Parathyroid adenoma (tissue), 2 donors: ENCODE measurements at regions not wholly inside any gene's neighbourhood (a gene's known extent, or its start where the extent isn't known, plus 50 kb on each side); places are given as distances from the start of the nearest gene placed in this dataset.
"Not testable (repeated sequence)": the region's sequence is repeated elsewhere in the genome, so short reads cannot be mapped to it uniquely, and the experiment has no call there.

Experiments
- H2AFZ ChIP-seq: fragments of 300-600 bp; sonication (generic); one replicate; pipeline ENCODE4 v1.7.0; 2017; ENCODE audit warnings: antibody characterized with exemption, mild to moderate bottlenecking
- H3K27ac ChIP-seq: fragments of 300-600 bp; sonication (generic); one replicate; pipeline ENCODE4 v1.7.0; 2017
- H3K27me3 ChIP-seq: fragments of 300-600 bp; sonication (generic); one replicate; pipeline ENCODE4 v1.7.0; 2017; ENCODE audit warnings: low read length; ENCODE audit not compliant: control insufficient read depth, insufficient read depth
- H3K36me3 ChIP-seq: fragments of 300-600 bp; sonication (generic); one replicate; pipeline ENCODE4 v1.7.0; 2017; ENCODE audit warnings: low read length; ENCODE audit not compliant: control insufficient read depth, insufficient read depth
- H3K4me1 ChIP-seq: fragments of 300-600 bp; sonication (generic); one replicate; pipeline ENCODE4 v1.7.0; 2017; ENCODE audit warnings: control low read depth
- H3K4me2 ChIP-seq: fragments of 300-600 bp; sonication (generic); one replicate; pipeline ENCODE4 v1.7.0; 2017; ENCODE audit warnings: low read length
- H3K4me3 ChIP-seq: fragments of 300-600 bp; sonication (generic); one replicate; pipeline ENCODE4 v1.7.0; 2017; ENCODE audit warnings: low read depth, low read length
- H3K79me2 ChIP-seq: fragments of 300-600 bp; sonication (generic); one replicate; pipeline ENCODE4 v1.7.0; 2017; ENCODE audit warnings: control low read depth
- H3K9ac ChIP-seq: fragments of 300-600 bp; sonication (generic); one replicate; pipeline ENCODE4 v1.7.0; 2017; ENCODE audit warnings: mild to moderate bottlenecking
- H3K9me3 ChIP-seq: fragments of 300-600 bp; sonication (generic); one replicate; pipeline ENCODE4 v1.7.0; 2017; ENCODE audit warnings: low read length; ENCODE audit not compliant: control insufficient read depth
- TF ChIP-seq, protein P1 (sequence below): fragments of 300-600 bp; sonication (generic); IDR thresholded peaks from one replicate; pipeline ENCODE4 v1.7.0; 2017; ENCODE audit warnings: antibody characterized with exemption, mild to moderate bottlenecking
- donor health status: primary hyperparathyroidism.

DNA sequence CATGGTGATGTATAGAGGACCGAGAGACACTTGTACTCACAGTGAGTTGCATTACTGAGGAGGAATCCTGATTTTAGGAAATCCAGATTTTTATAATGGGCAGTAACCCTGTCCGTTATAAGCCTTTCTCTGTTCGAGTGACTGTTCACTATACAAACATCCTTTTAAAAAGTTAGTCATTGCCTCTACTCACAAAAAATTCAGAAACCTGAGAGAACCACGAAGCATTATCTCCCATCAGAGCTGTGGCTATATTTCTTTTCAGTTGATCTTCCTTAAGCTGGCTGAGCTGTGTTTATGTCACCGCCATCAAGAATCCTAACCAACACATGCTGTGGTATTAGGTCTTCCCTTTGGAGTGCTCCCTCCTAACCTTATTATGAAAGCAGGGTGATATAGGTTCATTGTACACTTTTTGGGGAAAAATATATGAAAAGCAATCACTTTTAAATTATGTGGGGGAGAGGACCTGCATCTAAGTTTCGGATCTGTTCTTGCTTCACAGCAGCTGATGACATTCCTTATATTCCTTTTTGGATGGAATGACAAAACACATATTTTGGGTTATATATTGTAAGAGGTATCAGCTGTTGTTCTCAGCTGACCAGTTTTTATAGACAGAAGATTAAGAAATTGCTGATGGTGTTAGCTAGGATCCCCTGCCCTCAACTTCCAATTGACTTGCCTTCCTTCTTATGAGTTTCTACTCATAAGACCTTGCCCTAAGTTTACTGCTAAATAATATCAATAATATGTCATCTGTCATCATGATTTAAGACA is 465.9 kb upstream of the RASGRP1 start:
- no peaks in the 10 kb centered on the region for H3K79me2 ChIP-seq
- H3K27ac ChIP-seq: no peak overlapping the region
- no peak overlapping the region for H3K9ac ChIP-seq
- no peaks in the 10 kb centered on the region for H3K27me3 ChIP-seq
- TF ChIP-seq, protein P1, sequence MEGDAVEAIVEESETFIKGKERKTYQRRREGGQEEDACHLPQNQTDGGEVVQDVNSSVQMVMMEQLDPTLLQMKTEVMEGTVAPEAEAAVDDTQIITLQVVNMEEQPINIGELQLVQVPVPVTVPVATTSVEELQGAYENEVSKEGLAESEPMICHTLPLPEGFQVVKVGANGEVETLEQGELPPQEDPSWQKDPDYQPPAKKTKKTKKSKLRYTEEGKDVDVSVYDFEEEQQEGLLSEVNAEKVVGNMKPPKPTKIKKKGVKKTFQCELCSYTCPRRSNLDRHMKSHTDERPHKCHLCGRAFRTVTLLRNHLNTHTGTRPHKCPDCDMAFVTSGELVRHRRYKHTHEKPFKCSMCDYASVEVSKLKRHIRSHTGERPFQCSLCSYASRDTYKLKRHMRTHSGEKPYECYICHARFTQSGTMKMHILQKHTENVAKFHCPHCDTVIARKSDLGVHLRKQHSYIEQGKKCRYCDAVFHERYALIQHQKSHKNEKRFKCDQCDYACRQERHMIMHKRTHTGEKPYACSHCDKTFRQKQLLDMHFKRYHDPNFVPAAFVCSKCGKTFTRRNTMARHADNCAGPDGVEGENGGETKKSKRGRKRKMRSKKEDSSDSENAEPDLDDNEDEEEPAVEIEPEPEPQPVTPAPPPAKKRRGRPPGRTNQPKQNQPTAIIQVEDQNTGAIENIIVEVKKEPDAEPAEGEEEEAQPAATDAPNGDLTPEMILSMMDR: no peak
- no peak overlapping the region for H3K4me3 ChIP-seq
- peaks cover 2% of the 10 kb centered on the region for H3K4me1 ChIP-seq
- H3K4me2 ChIP-seq: no peak overlapping the region
- H3K9me3 ChIP-seq: no peaks in the 10 kb centered on the region
- H2AFZ ChIP-seq: no peak overlapping the region
- H3K36me3 ChIP-seq: no peaks in the 10 kb centered on the region

DNA sequence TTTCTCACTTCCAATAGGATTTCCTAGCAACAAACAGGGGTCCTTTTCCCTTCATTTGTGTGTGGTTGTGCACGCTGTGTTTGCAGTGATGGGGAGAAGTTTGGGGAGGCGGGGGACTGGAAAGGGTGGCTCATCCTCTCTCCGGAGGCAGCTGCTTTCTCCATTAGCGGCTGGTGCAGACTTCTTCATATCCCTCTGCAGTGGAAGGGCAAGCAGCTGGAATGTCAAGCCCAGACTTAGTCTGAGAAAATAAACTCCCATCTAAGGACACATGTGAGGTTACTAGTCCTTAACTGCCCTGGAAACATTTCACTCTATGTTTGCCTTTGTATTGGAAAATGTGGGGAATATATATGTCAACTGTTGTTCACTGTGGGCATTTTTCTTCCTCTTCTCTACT is 467.0 kb upstream of the RASGRP1 start:
- no peaks in the 10 kb centered on the region for H3K9me3 ChIP-seq
- H3K27me3 ChIP-seq: no peaks in the 10 kb centered on the region
- no peak overlapping the region for H3K4me3 ChIP-seq
- no peak overlapping the region for H3K9ac ChIP-seq
- H3K4me2 ChIP-seq: no peak overlapping the region
- no peaks in the 10 kb centered on the region for H3K4me1 ChIP-seq
- TF ChIP-seq, protein P1: no peak
- H2AFZ ChIP-seq: no peak overlapping the region
- H3K79me2 ChIP-seq: no peaks in the 10 kb centered on the region
- no peak overlapping the region for H3K27ac ChIP-seq
- no peaks in the 10 kb centered on the region for H3K36me3 ChIP-seq

DNA sequence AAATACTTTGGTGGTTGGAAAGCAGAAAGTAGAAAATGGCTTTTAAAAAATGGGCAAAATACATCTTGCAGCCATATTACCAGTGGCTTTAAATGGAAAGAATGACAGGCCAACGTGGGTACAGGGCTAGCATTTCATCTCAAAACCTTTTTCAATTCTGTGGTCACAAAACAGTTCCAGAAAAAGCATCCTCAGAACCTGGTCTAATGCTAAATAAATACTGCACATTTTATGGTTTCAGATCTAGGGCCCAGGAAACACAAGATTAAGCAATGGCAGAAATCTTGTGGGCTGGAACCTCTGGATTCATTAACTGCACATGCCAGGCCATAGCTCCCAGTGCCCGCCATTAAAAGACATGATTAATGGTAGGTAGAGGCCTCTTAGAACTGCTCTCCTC is 470.2 kb upstream of the RASGRP1 start:
- no peaks in the 10 kb centered on the region for H3K9me3 ChIP-seq
- H3K79me2 ChIP-seq: no peaks in the 10 kb centered on the region
- no peak overlapping the region for H3K9ac ChIP-seq
- no peak overlapping the region for H2AFZ ChIP-seq
- H3K4me1 ChIP-seq: no peaks in the 10 kb centered on the region
- TF ChIP-seq, protein P1: no peak
- no peaks in the 10 kb centered on the region for H3K36me3 ChIP-seq
- H3K27ac ChIP-seq: no peak overlapping the region
- H3K27me3 ChIP-seq: no peaks in the 10 kb centered on the region
- no peak overlapping the region for H3K4me2 ChIP-seq
- no peak overlapping the region for H3K4me3 ChIP-seq

DNA sequence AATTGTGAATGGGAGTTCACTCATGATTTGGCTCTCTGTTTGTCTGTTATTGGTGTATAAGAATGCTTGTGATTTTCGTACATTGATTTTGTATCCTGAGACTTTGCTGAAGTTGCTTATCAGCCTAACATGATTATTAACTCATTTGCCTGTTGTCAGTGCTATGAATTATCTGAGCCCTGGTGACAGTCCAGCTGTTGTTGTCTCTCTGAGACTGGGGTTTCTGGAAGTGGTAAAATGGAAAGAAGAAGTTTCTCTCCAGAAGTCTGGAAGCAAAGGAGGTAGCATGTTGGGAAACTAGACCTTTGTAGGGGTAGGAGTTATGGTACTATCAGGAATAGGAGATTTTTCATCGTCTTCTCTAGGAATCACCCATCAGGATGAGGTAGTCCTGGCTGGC is 473.0 kb upstream of the RASGRP1 start:
- not testable (repeated sequence) for H3K4me2 ChIP-seq, H3K36me3 ChIP-seq, H3K27me3 ChIP-seq, H3K27ac ChIP-seq, H3K4me3 ChIP-seq, H3K9me3 ChIP-seq, H3K79me2 ChIP-seq, H2AFZ ChIP-seq, H3K4me1 ChIP-seq, H3K9ac ChIP-seq

DNA sequence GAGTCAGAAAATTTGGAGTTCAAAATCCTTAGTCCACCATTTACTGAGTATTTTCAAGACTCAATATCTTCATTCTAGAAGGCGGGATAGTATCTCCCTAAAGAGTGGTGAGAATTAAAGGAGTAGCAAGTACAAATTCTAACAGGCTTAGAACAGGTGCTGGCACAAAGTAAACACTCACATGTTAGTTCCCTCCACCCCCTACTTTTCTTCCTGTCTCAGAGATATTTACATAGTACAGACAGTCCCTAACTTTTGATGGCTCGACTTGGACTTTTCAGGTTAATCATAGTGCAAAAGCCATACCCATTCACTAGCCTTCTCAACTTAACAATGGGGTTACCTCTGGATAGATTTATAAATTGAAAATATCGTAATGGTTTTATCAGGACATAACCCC is 476.2 kb upstream of the RASGRP1 start:
- H3K9me3 ChIP-seq: no peaks in the 10 kb centered on the region

More for the DNA sequence above, 476.2 kb upstream of the RASGRP1 start:
- H3K79me2 ChIP-seq: no peaks in the 10 kb centered on the region
- no peaks in the 10 kb centered on the region for H3K4me1 ChIP-seq
- no peaks in the 10 kb centered on the region for H3K36me3 ChIP-seq
- H3K4me2 ChIP-seq: no peak overlapping the region
- no peak overlapping the region for H3K9ac ChIP-seq
- no peak overlapping the region for H3K27ac ChIP-seq
- H2AFZ ChIP-seq: no peak overlapping the region
- TF ChIP-seq, protein P1: no peak
- H3K27me3 ChIP-seq: no peaks in the 10 kb centered on the region
- H3K4me3 ChIP-seq: no peak overlapping the region
